Peyer's patch (tissue), 4 donors: ENCODE measurements at regions not wholly inside any gene's neighbourhood (a gene's known extent, or its start where the extent isn't known, plus 50 kb on each side); places are given as distances from the start of the nearest gene placed in this dataset.

Experiments
- DNase-seq, 3 donors: peaks; one replicate each; pipeline ENCODE4 v3.0.0-alpha.2; 2017 to 2019
- H3K27ac ChIP-seq, 4 donors: fragments of 200-600 bp; sonication (generic); one replicate each; pipeline ENCODE4 v1.5.1; 2016 to 2019
- H3K27me3 ChIP-seq, 2 donors: fragments of 200-600 bp; sonication (generic); one replicate each; pipeline ENCODE4 v1.5.1; 2019
- H3K36me3 ChIP-seq, 3 donors: fragments of 200-600 bp; sonication (generic); one replicate each; pipeline ENCODE4 v1.5.1; 2016 to 2019
- H3K4me1 ChIP-seq, 4 donors: fragments of 200-600 bp; sonication (generic); one replicate each; pipeline ENCODE4 v1.5.1; 2016 to 2019
- H3K4me3 ChIP-seq, 4 donors: fragments of 200-600 bp; sonication (generic); 1 replicate in 3 of 4; 2 replicates in 1 of 4; pipeline ENCODE4 v1.5.1; 2016 to 2019; ENCODE audit warnings: mild to moderate bottlenecking in 1 of 4
- H3K9me3 ChIP-seq, 4 donors: fragments of 200-600 bp; sonication (generic); one replicate each; pipeline ENCODE4 v1.5.1; 2016 to 2019; ENCODE audit warnings: mild to moderate bottlenecking in 1 of 4
- POLR2A ChIP-seq, 2 donors: fragments of 450-650 bp; IDR thresholded peaks; one replicate each; pipeline ENCODE4 v1.5.1; 2017; ENCODE audit warnings: antibody characterized with exemption in 2 of 2, mild to moderate bottlenecking in 2 of 2, moderate library complexity in 2 of 2
- TF ChIP-seq, protein P1 (sequence below), 6 experiments: fragments of 450-650 bp in 4 of 6; fragments of 200-600 bp in 2 of 6; sonication (generic) in 1 of 6; IDR thresholded peaks; one replicate each; pipeline ENCODE4 v1.5.1; 2017 to 2019; ENCODE audit warnings: antibody characterized with exemption in 6 of 6, mild to moderate bottlenecking in 3 of 6, moderate library complexity in 1 of 6

DNA sequence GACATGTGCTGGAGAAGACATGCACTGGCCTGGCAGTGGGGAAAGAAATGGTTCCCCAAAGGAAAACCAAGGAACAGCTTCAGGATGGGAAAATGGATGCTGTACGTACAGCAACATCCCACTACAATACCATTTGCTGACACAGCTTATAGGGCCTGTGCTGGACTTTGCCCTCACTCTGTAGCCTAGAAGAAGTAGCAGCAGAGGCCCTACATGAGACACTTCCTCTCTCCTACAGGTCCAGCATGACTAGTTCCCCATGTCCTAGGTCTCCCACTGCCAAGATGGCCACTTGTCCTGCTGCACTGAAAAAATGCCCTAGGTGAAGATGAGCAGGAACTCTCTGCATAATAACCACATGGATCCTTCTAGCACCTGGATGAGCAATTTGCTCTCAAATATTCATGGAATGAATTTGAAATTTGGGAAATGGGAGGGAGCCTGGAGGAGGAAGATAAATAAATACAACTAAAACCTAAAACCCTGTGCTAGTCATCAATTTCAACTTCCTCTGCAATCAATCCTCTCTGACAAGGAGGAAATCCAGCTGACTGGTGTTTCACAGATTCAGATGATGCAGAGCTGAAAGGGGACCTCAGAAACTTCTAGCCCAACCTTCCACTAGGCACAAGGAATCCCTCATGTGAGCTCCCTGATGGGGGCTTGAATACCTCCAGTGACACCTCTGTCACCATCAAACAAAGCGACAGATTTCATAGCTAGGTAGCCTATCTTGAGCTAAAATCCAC, 514.3 kb upstream of the PPP2R3A start:
- Histone ChIP-seq H3K27ac (no peak overlapping the region), H3K9me3 (no peaks in the 10 kb centered on the region), H3K4me1 (no peaks in the 10 kb centered on the region), H3K36me3 (no peaks in the 10 kb centered on the region), H3K4me3 (no peak overlapping the region), H3K27me3 (no peaks in the 10 kb centered on the region)
- TF ChIP-seq POLR2A (IDR thresholded peaks at IDR 0.05), result no peak
- TF ChIP-seq, protein P1, sequence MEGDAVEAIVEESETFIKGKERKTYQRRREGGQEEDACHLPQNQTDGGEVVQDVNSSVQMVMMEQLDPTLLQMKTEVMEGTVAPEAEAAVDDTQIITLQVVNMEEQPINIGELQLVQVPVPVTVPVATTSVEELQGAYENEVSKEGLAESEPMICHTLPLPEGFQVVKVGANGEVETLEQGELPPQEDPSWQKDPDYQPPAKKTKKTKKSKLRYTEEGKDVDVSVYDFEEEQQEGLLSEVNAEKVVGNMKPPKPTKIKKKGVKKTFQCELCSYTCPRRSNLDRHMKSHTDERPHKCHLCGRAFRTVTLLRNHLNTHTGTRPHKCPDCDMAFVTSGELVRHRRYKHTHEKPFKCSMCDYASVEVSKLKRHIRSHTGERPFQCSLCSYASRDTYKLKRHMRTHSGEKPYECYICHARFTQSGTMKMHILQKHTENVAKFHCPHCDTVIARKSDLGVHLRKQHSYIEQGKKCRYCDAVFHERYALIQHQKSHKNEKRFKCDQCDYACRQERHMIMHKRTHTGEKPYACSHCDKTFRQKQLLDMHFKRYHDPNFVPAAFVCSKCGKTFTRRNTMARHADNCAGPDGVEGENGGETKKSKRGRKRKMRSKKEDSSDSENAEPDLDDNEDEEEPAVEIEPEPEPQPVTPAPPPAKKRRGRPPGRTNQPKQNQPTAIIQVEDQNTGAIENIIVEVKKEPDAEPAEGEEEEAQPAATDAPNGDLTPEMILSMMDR (IDR thresholded peaks at IDR 0.05), result no peak
- no peak for DNase-seq

DNA sequence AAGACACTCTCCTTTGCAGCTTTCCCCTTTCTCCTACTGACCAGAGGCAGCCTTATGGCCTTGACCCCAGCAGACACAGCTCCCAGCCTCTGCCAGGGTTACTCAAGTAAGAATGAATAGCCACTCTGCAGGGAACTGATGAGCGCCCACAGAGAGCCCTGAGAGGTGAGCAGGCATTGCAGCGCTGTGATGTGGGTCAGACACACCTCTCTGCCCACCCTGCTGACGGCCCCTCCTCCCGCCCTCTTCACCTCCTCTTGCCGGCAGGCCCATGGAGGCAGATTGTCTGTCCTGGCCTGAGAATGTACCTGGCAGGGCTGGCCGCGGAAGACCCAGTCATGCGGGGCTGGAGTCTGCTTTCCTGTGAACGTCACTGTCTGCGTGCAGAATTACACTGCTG, 512.6 kb upstream of the PPP2R3A start:
- no peaks in the 10 kb centered on the region for H3K4me1 ChIP-seq
- no peak overlapping the region for H3K27ac ChIP-seq
- no peak overlapping the region for H3K4me3 ChIP-seq
- DNase-seq, result no peak
- H3K27me3 ChIP-seq, result no peaks in the 10 kb centered on the region
- TF ChIP-seq POLR2A (IDR thresholded peaks at IDR 0.05), result no peak
- TF ChIP-seq, protein P1 (IDR thresholded peaks at IDR 0.05), result no peak
- H3K9me3 ChIP-seq, result no peaks in the 10 kb centered on the region
- H3K36me3 ChIP-seq, result no peaks in the 10 kb centered on the region

DNA sequence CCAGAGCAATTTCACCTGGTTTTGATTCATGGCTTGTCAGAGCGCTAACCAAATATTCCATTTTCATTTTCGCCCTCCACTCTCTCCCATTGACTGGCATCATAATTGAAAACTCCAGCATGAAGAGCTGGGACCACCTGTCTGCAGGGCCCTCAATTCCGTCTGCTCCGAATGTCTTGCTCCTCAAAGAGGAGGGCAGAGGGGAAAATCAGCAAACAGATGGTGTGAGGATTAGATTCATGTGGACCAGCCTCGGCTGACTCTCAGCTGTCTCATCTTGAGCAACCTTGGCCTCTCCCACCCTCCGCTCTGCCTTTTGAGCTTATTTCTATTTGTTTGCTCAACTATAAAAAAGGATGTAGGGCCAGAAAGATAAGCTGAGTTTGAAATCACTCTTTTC, 512.2 kb upstream of the PPP2R3A start:
- Histone ChIP-seq H3K27me3 (no peaks in the 10 kb centered on the region), H3K4me3 (no peak overlapping the region), H3K36me3 (no peaks in the 10 kb centered on the region), H3K27ac (no peak overlapping the region), H3K4me1 (no peaks in the 10 kb centered on the region), H3K9me3 (no peaks in the 10 kb centered on the region)
- DNase-seq, result no peak
- TF ChIP-seq POLR2A (IDR thresholded peaks at IDR 0.05), result no peak
- TF ChIP-seq, protein P1 (IDR thresholded peaks at IDR 0.05), result no peak

GRCh38 chr3:135454890-135455289, 510.6 kb upstream of the PPP2R3A start:
- Histone ChIP-seq H3K4me1 (no peaks in the 10 kb centered on the region), H3K9me3 (no peaks in the 10 kb centered on the region), H3K4me3 (no peak overlapping the region), H3K27me3 (no peaks in the 10 kb centered on the region), H3K36me3 (no peaks in the 10 kb centered on the region), H3K27ac (no peak overlapping the region)
- no peak for DNase-seq
- TF ChIP-seq, protein P1 (IDR thresholded peaks at IDR 0.05), result no peak
- no peak for TF ChIP-seq POLR2A (IDR thresholded peaks at IDR 0.05)

DNA sequence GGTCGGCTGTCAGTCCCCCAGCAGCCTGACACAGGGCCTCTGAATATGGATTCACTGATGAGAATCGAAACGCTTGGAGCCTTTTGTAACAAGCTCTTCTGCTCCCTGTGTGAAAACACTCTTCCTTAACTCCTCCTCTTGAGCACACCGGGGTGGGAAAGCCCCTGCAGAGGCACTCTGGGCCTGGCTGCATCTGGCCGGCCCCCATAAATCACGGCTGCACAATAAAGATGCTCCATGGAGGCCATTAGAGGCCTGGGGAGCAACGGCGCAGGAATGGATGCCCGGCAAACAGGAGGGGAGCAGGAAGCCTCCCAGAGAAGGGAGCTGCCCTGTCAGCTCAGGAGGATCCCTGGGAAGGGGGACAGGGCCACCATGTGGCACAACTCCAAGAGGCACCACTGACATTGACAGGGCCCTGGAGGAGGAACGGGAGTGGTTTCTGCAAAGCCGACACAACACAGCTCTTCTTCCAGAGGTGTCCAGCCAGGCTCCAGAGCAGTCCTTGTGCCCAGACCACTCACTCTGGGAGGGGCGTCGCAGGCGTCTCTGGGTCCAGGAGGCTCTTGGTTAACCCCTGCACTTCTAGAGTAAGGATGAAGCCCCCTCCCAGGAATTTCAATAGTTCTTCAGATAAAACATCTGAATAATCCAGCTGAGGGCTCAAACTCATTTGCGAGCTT, 509.3 kb upstream of the PPP2R3A start:
- no peaks in the 10 kb centered on the region for H3K27me3 ChIP-seq
- H3K4me1 ChIP-seq, result no peaks in the 10 kb centered on the region
- no peak overlapping the region for H3K4me3 ChIP-seq
- no peak overlapping the region for H3K27ac ChIP-seq
- H3K36me3 ChIP-seq, result no peaks in the 10 kb centered on the region
- DNase-seq, result no peak
- TF ChIP-seq, protein P1 (IDR thresholded peaks at IDR 0.05), result no peak
- TF ChIP-seq POLR2A (IDR thresholded peaks at IDR 0.05), result no peak
- no peaks in the 10 kb centered on the region for H3K9me3 ChIP-seq
